Psoas muscle (tissue), 7 donors: ENCODE measurements at regions not wholly inside any gene's neighbourhood (a gene's known extent, or its start where the extent isn't known, plus 50 kb on each side); places are given as distances from the start of the nearest gene placed in this dataset.

ENCODE experiments used
- ATAC-seq, 4 donors: fragments of 200-7000 bp; cut with Tn5 transposase; one replicate each; pipeline ENCODE4 v1.9.1; 2020; ENCODE audit warnings: moderate library complexity in 3 of 4, mild to moderate bottlenecking in 2 of 4
- DNase-seq, 2 donors: peaks; one replicate each; pipeline ENCODE4 v3.0.0-alpha.2; 2020
- H3K27ac ChIP-seq: fragments of 200-600 bp; one replicate; pipeline ENCODE4 v1.8.0; 2022
- H3K27me3 ChIP-seq, 3 donors: fragments of 200-600 bp in 1 of 3; one replicate each; pipeline versions ENCODE4 v1.6.1 to v1.8.0; 2013 to 2022; ENCODE audit warnings: low read length in 2 of 3, mild to moderate bottlenecking in 2 of 3, moderate library complexity in 1 of 3; ENCODE audit not compliant: insufficient read depth in 3 of 3
- H3K36me3 ChIP-seq, 2 donors: fragments of 200-600 bp in 1 of 2; one replicate each; pipeline versions ENCODE4 v1.6.1 to v1.8.0; 2013 to 2022; ENCODE audit warnings: low read depth in 1 of 2, mild to moderate bottlenecking in 1 of 2, moderate library complexity in 1 of 2; ENCODE audit not compliant: insufficient read depth in 1 of 2
- H3K4me1 ChIP-seq: fragments of 200-600 bp; one replicate; pipeline ENCODE4 v1.8.0; 2022
- H3K4me3 ChIP-seq: fragments of 200-600 bp; one replicate; pipeline ENCODE4 v1.8.0; 2022; ENCODE audit warnings: mild to moderate bottlenecking
- H3K9me3 ChIP-seq: fragments of 200-600 bp; one replicate; pipeline ENCODE4 v1.8.0; 2022
- CTCF ChIP-seq: fragments of 200-600 bp; IDR thresholded peaks from one replicate; pipeline ENCODE4 v1.8.0; 2022; ENCODE audit warnings: antibody characterized with exemption
- WGBS, 3 donors: extraction: QIAGEN DNeasy Blood & Tissue Kit; methylation state at CpG; one replicate each; pipeline versions ENCODE4 v1.1.6 to v1.1.7; 2013; 5-methylcytosine and 5-hydroxymethylcytosine counted together
- intact Hi-C, 2 donors: fragments of 100-400 bp; cut with DNase I; formaldehyde crosslinking; loops; one replicate each; pipeline versions ENCODE4 v1.11.0 to v1.14.2; 2022
- donor health status: healthy with polysubstance abuse.
- donor health status: DM: no; HTN: no; CAD: no; lungs with moderate emphysema.
- donor health status: Bipolar disorder and iron deficiency.
- donor health status: healthy.
- donor health status: DM: yes; HTN: yes; CAD: no.
- donor health status: DM: no; HTN: no; CAD: no.
- donor health status: DM: yes; HTN: yes; CAD: no.

- H3K4me1 ChIP-seq, result peaks cover 5% of the 10 kb centered on the region
- no peaks in the 10 kb centered on the region for H3K27me3 ChIP-seq
- WGBS, 3 donors, result 47 to 58% (median 53%) methylated on average over 7 of the region's 7 CpGs
- intact Hi-C loops, result no loop called here
- H3K27ac ChIP-seq, result peak overlapping the region; percentile 44
- ATAC-seq (peak in 1 of 4 donors; percentile 35), DNase-seq (no peak)
- no peaks in the 10 kb centered on the region for H3K36me3 ChIP-seq
- peak overlapping the region; percentile 41 for H3K4me3 ChIP-seq
- H3K9me3 ChIP-seq, result no peaks in the 10 kb centered on the region
- no peak for TF ChIP-seq CTCF
These were observed 610.1 kb upstream of the ARID1B start for GRCh38 chr6:156167016-156167624.

- Histone ChIP-seq H3K4me1 (peaks cover 5% of the 10 kb centered on the region), H3K27ac (peak overlapping the region; percentile 44), H3K4me3 (no peak overlapping the region), H3K36me3 (no peaks in the 10 kb centered on the region), H3K9me3 (no peaks in the 10 kb centered on the region), H3K27me3 (no peaks in the 10 kb centered on the region)
- WGBS, 3 donors, result 69 to 76% (median 72%) methylated on average over 4 of the region's 4 CpGs
- no peak for TF ChIP-seq CTCF
- no peak for ATAC-seq
- DNase-seq, result no peak
- intact Hi-C loops, result no loop called here
These were observed 611.1 kb upstream of the ARID1B start for GRCh38 chr6:156166093-156166492.

GRCh38 chr6:156164701-156165452 lies 612.3 kb upstream of the ARID1B start:
- no peak overlapping the region for H3K27ac ChIP-seq
- intact Hi-C loops, result no loop called here

GRCh38 chr6:156163311-156163710 lies 613.9 kb upstream of the ARID1B start:
- H3K4me3 ChIP-seq, result no peak overlapping the region
- H3K27ac ChIP-seq, result no peak overlapping the region
- 70 to 82% (median 72%) methylated on average over 2 of the region's 2 CpGs for WGBS, 3 donors
- TF ChIP-seq CTCF, result no peak
- DNase-seq (no peak), ATAC-seq (no peak)
- no peaks in the 10 kb centered on the region for H3K9me3 ChIP-seq
- H3K27me3 ChIP-seq, result no peaks in the 10 kb centered on the region
- H3K36me3 ChIP-seq, result no peaks in the 10 kb centered on the region
- intact Hi-C loops, result no loop called here
- peaks cover 5% of the 10 kb centered on the region for H3K4me1 ChIP-seq

More at GRCh38 chr6:156164701-156165452, 612.3 kb upstream of the ARID1B start:
- no peaks in the 10 kb centered on the region for H3K9me3 ChIP-seq
- ATAC-seq (no peak), DNase-seq (no peak)
- no peak for TF ChIP-seq CTCF
- H3K4me3 ChIP-seq, result no peak overlapping the region
- H3K36me3 ChIP-seq, result no peaks in the 10 kb centered on the region
- 51 to 65% (median 57%) methylated on average over 4 of the region's 4 CpGs for WGBS, 3 donors
- H3K4me1 ChIP-seq, result peaks cover 5% of the 10 kb centered on the region
- H3K27me3 ChIP-seq, result no peaks in the 10 kb centered on the region
